Neutrophil (primary cell): ENCODE measurements at regions not wholly inside any gene's neighbourhood (a gene's known extent, or its start where the extent isn't known, plus 50 kb on each side); places are given as distances from the start of the nearest gene placed in this dataset.
"Not testable (repeated sequence)": the region's sequence is repeated elsewhere in the genome, so short reads cannot be mapped to it uniquely, and the experiment has no call there.

Source experiments
- H3K27ac ChIP-seq: fragments of 200-600 bp; sonication (generic); 2 replicates; pipeline ENCODE4 v1.5.1; 2016; ENCODE audit warnings: mild to moderate bottlenecking, moderate library complexity
- H3K27me3 ChIP-seq: fragments of 200-600 bp; sonication (generic); 2 replicates; pipeline ENCODE4 v1.6.0; 2016; ENCODE audit warnings: mild to moderate bottlenecking
- H3K36me3 ChIP-seq: fragments of 200-600 bp; sonication (generic); 2 replicates; pipeline ENCODE4 v1.5.1; 2017
- H3K4me1 ChIP-seq, 2 experiments: fragments of 200-600 bp in 1 of 2; sonication (generic) in 1 of 2; 1 replicate in 1 of 2; 2 replicates in 1 of 2; pipeline versions ENCODE4 v1.5.1 to v1.6.1; 2013 to 2016; ENCODE audit warnings: low read depth in 1 of 2, low read length in 1 of 2, mild to moderate bottlenecking in 1 of 2, moderate library complexity in 1 of 2; ENCODE audit not compliant: control insufficient read depth in 1 of 2, insufficient read depth in 1 of 2
- H3K4me3 ChIP-seq, 2 experiments: fragments of 200-600 bp in 1 of 2; sonication (generic) in 1 of 2; 1 replicate in 1 of 2; 2 replicates in 1 of 2; pipeline ENCODE4 v1.5.1; 2013 to 2016; ENCODE audit warnings: low read depth in 1 of 2, low read length in 1 of 2, mild to moderate bottlenecking in 1 of 2, moderate library complexity in 1 of 2
- H3K9me3 ChIP-seq: fragments of 200-600 bp; sonication (generic); 2 replicates; pipeline ENCODE4 v1.5.1; 2016
- TF ChIP-seq, protein P1 (sequence below): fragments of 200-600 bp; sonication (generic); IDR thresholded peaks from 2 replicates; pipeline ENCODE4 v1.5.1; 2016; ENCODE audit warnings: antibody characterized with exemption

DNA sequence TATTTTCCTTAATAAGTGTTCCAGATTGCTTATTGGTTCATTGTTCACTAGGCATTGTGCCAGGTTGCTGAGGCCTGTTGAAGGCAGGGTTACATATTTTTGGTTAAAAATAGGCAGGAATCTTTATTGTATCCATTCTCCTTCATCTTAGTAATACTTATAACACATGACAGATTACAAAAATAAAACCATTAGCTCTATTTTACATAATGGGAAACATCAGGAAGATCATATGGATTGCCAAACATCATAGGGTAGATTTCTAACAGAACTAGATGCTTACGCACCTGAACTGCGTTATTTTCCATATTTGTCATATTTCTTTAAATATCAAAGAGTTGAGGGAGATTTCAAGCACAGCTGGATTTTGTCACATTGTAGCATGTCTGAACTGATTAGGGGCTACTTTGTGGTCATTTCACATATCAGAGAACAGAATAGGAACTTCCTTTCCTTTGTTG is 462.9 kb upstream of the SGO1 start:
- Histone ChIP-seq H3K9me3 (peaks cover 5% of the 10 kb centered on the region), H3K27me3 (no peaks in the 10 kb centered on the region), H3K4me1 (no peaks in the 10 kb centered on the region), H3K36me3 (no peaks in the 10 kb centered on the region), H3K4me3 (no peak overlapping the region), H3K27ac (no peak overlapping the region)
- TF ChIP-seq, protein P1, sequence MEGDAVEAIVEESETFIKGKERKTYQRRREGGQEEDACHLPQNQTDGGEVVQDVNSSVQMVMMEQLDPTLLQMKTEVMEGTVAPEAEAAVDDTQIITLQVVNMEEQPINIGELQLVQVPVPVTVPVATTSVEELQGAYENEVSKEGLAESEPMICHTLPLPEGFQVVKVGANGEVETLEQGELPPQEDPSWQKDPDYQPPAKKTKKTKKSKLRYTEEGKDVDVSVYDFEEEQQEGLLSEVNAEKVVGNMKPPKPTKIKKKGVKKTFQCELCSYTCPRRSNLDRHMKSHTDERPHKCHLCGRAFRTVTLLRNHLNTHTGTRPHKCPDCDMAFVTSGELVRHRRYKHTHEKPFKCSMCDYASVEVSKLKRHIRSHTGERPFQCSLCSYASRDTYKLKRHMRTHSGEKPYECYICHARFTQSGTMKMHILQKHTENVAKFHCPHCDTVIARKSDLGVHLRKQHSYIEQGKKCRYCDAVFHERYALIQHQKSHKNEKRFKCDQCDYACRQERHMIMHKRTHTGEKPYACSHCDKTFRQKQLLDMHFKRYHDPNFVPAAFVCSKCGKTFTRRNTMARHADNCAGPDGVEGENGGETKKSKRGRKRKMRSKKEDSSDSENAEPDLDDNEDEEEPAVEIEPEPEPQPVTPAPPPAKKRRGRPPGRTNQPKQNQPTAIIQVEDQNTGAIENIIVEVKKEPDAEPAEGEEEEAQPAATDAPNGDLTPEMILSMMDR: no peak

GRCh38 chr3:20648294-20648693 is 462.3 kb upstream of the SGO1 start:
- Histone ChIP-seq H3K36me3 (no peaks in the 10 kb centered on the region), H3K4me3 (no peak overlapping the region), H3K27me3 (no peaks in the 10 kb centered on the region), H3K4me1 (no peaks in the 10 kb centered on the region), H3K27ac (no peak overlapping the region), H3K9me3 (peaks cover 5% of the 10 kb centered on the region)
- TF ChIP-seq, protein P1: no peak

DNA sequence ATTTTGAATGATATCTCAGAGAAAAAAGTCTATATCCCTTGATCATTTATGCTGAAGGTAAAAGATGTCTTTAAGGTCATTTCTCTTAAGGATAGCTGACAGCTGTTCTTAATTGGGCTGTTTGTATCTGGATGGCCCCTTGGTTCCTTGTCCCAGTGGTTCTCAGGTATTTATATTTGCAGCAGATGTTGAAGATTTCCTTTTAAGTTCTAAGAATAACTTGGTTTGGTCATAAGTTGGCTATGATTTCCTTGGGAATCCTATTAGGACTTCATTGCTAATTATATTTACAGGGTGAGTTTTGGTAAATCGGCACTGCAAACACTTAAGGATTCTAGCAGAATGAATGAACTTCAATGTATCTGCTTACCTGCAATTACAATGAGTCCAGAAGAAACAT is 460.4 kb upstream of the SGO1 start:
- Histone ChIP-seq H3K9me3 (peaks cover 5% of the 10 kb centered on the region), H3K4me1 (no peaks in the 10 kb centered on the region), H3K27ac (no peak overlapping the region), H3K36me3 (no peaks in the 10 kb centered on the region), H3K4me3 (no peak overlapping the region), H3K27me3 (no peaks in the 10 kb centered on the region)
- TF ChIP-seq, protein P1: no peak

GRCh38 chr3:20645340-20645739 is 459.3 kb upstream of the SGO1 start:
- no peak overlapping the region for H3K4me3 ChIP-seq
- H3K4me1 ChIP-seq: no peaks in the 10 kb centered on the region
- no peak overlapping the region for H3K27ac ChIP-seq
- no peaks in the 10 kb centered on the region for H3K9me3 ChIP-seq
- TF ChIP-seq, protein P1: no peak
- H3K27me3 ChIP-seq: no peaks in the 10 kb centered on the region
- no peaks in the 10 kb centered on the region for H3K36me3 ChIP-seq

- H3K27me3 ChIP-seq: no peaks in the 10 kb centered on the region
- no peak overlapping the region for H3K4me3 ChIP-seq
- no peaks in the 10 kb centered on the region for H3K36me3 ChIP-seq
- H3K27ac ChIP-seq: no peak overlapping the region
- H3K9me3 ChIP-seq: no peaks in the 10 kb centered on the region
- H3K4me1 ChIP-seq: no peaks in the 10 kb centered on the region
- TF ChIP-seq, protein P1: no peak
Observed at GRCh38 chr3:20637729-20638128, 451.7 kb upstream of the SGO1 start.

DNA sequence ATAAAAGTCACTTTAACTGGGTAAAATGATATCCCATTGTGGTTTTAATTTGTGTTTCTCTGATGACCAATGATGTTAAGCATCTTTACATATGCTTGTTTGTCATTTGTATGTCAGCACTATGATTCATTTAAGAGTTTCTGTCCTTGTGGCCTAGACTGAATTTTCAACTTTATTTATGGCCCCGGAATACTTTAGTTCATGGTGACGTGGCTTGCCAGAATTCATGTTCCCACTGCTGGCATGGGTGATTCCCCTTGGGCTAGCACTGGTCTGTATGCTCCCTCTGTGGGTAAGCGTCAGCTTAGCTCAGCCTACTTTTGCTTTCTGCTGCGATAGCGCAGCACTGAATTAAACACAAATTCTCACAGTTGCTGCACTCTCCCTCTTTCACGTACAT is 436.3 kb upstream of the SGO1 start:
- Histone ChIP-seq H3K9me3 (no peaks in the 10 kb centered on the region), H3K27ac (no peak overlapping the region), H3K36me3 (no peaks in the 10 kb centered on the region), H3K4me1 (no peaks in the 10 kb centered on the region), H3K27me3 (no peaks in the 10 kb centered on the region), H3K4me3 (no peak overlapping the region)
- TF ChIP-seq, protein P1: no peak

DNA sequence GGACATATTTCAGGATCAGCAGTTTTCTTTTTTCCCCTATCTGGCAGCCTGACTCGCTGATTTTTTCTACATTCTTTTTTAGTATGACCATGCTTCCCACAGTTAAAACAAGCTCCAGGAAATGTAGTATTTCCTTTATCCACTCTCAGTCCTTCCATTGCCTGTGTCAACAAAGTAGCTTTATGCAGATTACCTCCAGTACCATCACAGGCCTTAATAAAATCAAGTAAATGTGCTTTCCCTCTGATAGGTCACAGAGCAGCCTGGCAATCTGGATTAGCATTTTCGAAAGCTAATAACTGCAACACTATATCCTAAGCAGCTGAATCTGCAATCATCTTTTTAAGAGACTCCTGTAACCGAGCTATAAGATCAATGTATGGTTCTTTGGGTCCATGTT is 432.6 kb upstream of the SGO1 start:
- not testable (repeated sequence) for H3K27me3 ChIP-seq, H3K4me1 ChIP-seq, H3K9me3 ChIP-seq, H3K4me3 ChIP-seq, H3K27ac ChIP-seq, H3K36me3 ChIP-seq

- not testable (repeated sequence) for H3K27ac ChIP-seq, H3K4me3 ChIP-seq, H3K27me3 ChIP-seq, H3K9me3 ChIP-seq, H3K36me3 ChIP-seq, H3K4me1 ChIP-seq
Observed at GRCh38 chr3:20618181-20618580, 432.2 kb upstream of the SGO1 start.
